Right lobe of liver (tissue), 6 donors: ENCODE measurements at regions not wholly inside any gene's neighbourhood (a gene's known extent, or its start where the extent isn't known, plus 50 kb on each side); places are given as distances from the start of the nearest gene placed in this dataset.

Experiments used
- ATAC-seq, 4 donors: fragments of 200-7000 bp; cut with Tn5 transposase; one replicate each; pipeline ENCODE4 v1.9.1; 2020; ENCODE audit warnings: mild to moderate bottlenecking in 4 of 4, moderate library complexity in 4 of 4
- DNase-seq, 3 donors: peaks; one replicate each; pipeline ENCODE4 v3.0.0-alpha.2; 2020
- H3K27ac ChIP-seq, 3 donors: fragments of 200-600 bp; one replicate each; pipeline ENCODE4 v1.8.0; 2022
- H3K27me3 ChIP-seq, 2 donors: fragments of 200-600 bp; one replicate each; pipeline ENCODE4 v1.8.0; 2022
- H3K36me3 ChIP-seq, 4 donors: fragments of 200-600 bp; sonication (generic) in 1 of 4; one replicate each; pipeline versions ENCODE4 v1.5.1 to v1.8.0; 2017 to 2022; ENCODE audit warnings: control low read depth in 1 of 4
- H3K4me1 ChIP-seq, 4 donors: fragments of 200-600 bp; sonication (generic) in 1 of 4; one replicate each; pipeline versions ENCODE4 v1.5.1 to v1.8.0; 2017 to 2022; ENCODE audit warnings: control low read depth in 1 of 4
- H3K4me3 ChIP-seq, 3 donors: fragments of 200-600 bp; one replicate each; pipeline ENCODE4 v1.8.0; 2022
- H3K9me3 ChIP-seq, 4 donors: fragments of 200-600 bp; sonication (generic) in 1 of 4; one replicate each; pipeline versions ENCODE4 v1.5.1 to v1.8.0; 2017 to 2022; ENCODE audit warnings: control low read depth in 1 of 4
- POLR2A ChIP-seq: fragments of 450-650 bp; IDR thresholded peaks from one replicate; pipeline ENCODE4 v1.6.1; 2017; ENCODE audit warnings: antibody characterized with exemption, mild to moderate bottlenecking
- WGBS: methylation state at CpG from one replicate; pipeline ENCODE4 v1.1.6; 2018; ENCODE audit warnings: low coverage, low lambda C conversion rate; ENCODE audit not compliant: insufficient coverage; ENCODE audit errors: missing lambda C conversion rate; 5-methylcytosine and 5-hydroxymethylcytosine counted together
- intact Hi-C, 2 donors: fragments of 100-400 bp; cut with DNase I; formaldehyde crosslinking; loops; one replicate each; pipeline versions ENCODE4 v1.11.2 to v1.14.1; 2022
- TF ChIP-seq, protein P1 (sequence below), 4 donors: fragments of 200-600 bp in 3 of 4; fragments of 450-650 bp in 1 of 4; IDR thresholded peaks; one replicate each; pipeline versions ENCODE4 v1.5.1 to v1.8.0; 2016 to 2022; ENCODE audit warnings: antibody characterized with exemption in 4 of 4, mild to moderate bottlenecking in 2 of 4
- donor health status: DM: no; HTN: yes; CAD: no.
- donor health status: DM: no; HTN: no; CAD: no.
- donor health status: DM: no; HTN: no; CAD: no.
- donor health status: DM: no; HTN: yes; CAD: no.
- donor health status: DM: no; HTN: yes; CAD: no.

DNA sequence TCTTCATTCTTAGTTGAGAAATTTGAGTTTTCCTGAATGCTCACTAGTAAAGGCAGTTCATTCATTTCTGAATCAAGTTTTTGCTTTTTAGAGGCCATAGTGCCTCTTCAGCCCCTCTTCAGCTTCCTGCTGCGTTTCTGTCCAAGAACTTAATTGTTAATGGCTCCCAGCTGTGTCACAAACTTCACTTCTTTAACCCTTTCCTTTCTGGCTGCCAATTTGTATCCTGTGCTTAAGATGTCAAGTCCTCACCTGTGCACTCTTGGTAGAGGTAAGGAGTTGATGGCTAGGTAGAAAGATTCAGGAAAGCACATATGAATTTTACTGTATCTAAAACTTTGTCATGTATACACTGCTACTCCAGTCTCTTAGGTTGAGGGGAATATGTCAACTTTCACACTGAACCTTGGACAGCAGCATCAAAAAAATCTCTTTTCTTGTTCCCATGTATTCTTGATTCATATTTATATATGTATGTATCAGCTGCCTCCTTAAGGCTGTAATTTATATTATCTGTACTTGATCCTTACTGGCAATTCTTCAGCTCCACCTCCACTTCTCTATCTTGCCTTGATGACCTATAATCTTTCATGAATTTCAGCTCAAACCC, 612.8 kb downstream of the LMO4 start:
- DNase-seq (no peak), ATAC-seq (no peak)
- Histone ChIP-seq H3K4me1 (no peaks in the 10 kb centered on the region), H3K36me3 (no peaks in the 10 kb centered on the region), H3K9me3 (no peaks in the 10 kb centered on the region), H3K27me3 (no peaks in the 10 kb centered on the region), H3K4me3 (no peak overlapping the region), H3K27ac (no peak overlapping the region)
- WGBS: 20% methylated on average over 1 of the region's 1 CpG
- intact Hi-C loops: no loop called here
- no peak for TF ChIP-seq POLR2A
- TF ChIP-seq, protein P1, sequence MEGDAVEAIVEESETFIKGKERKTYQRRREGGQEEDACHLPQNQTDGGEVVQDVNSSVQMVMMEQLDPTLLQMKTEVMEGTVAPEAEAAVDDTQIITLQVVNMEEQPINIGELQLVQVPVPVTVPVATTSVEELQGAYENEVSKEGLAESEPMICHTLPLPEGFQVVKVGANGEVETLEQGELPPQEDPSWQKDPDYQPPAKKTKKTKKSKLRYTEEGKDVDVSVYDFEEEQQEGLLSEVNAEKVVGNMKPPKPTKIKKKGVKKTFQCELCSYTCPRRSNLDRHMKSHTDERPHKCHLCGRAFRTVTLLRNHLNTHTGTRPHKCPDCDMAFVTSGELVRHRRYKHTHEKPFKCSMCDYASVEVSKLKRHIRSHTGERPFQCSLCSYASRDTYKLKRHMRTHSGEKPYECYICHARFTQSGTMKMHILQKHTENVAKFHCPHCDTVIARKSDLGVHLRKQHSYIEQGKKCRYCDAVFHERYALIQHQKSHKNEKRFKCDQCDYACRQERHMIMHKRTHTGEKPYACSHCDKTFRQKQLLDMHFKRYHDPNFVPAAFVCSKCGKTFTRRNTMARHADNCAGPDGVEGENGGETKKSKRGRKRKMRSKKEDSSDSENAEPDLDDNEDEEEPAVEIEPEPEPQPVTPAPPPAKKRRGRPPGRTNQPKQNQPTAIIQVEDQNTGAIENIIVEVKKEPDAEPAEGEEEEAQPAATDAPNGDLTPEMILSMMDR (IDR thresholded peaks at IDR 0.05): no peak

DNA sequence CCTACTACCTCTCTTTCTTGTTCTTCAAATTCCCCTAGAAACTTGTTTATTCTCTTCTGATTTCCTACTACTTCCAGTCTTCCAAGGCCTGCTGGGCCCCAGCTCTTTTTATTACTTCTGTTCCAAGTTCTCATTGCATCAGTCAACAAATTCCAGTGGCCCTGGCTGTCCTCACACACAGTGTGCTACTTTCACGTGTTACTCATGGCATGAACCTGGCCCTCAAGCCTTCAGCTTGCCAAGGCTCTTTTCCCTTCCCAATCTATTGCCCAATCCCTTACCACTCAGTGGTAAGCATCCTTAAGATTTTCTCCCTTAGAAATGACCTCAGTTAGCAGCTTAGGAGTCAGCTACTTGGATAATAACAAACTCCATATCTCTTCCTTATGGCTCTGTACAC, 613.5 kb downstream of the LMO4 start:
- no peaks in the 10 kb centered on the region for H3K9me3 ChIP-seq
- intact Hi-C loops: no loop called here
- ATAC-seq: peak in 2 of 4 donors; percentile 21 to 52
- H3K27me3 ChIP-seq: no peaks in the 10 kb centered on the region
- H3K36me3 ChIP-seq: no peaks in the 10 kb centered on the region
- no peak overlapping the region for H3K4me3 ChIP-seq
- H3K4me1 ChIP-seq: no peaks in the 10 kb centered on the region
- TF ChIP-seq, protein P1 (IDR thresholded peaks at IDR 0.05): no peak
- no peak for TF ChIP-seq POLR2A
- no peak for DNase-seq
- 35% methylated on average over 1 of the region's 1 CpG for WGBS
- no peak overlapping the region for H3K27ac ChIP-seq

DNA sequence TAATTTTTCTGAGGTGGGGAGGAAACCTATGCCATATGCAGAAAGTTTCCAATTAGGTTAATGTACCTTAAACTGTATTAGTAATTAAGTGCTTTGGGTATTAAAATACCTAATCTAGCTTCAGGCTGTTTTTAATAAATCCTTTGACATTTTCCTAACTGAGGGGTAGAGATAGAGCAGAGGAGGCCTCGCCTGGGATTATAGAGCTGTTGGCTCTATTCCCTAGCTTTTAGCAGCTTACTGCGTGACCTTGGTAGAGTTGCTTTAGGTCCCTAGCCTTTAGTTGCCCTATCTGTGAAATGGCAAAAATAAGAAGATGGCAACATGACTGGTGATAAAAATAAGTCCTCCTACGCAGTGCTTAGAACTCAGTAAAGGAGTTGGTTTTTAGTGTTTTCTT, 621.0 kb downstream of the LMO4 start:
- TF ChIP-seq, protein P1 (IDR thresholded peaks at IDR 0.05): no peak
- no peak for TF ChIP-seq POLR2A
- intact Hi-C loops: loop anchor here in 1 of 2 donors (10.0 kb wide), 1 partner anchor 655 kb away; no protein-coding TSS in a partner anchor
- H3K9me3 ChIP-seq: no peaks in the 10 kb centered on the region
- no peaks in the 10 kb centered on the region for H3K27me3 ChIP-seq
- no peak overlapping the region for H3K4me3 ChIP-seq
- ATAC-seq (no peak), DNase-seq (no peak)
- WGBS: 41% methylated on average over 3 of the region's 3 CpGs
- no peaks in the 10 kb centered on the region for H3K36me3 ChIP-seq
- no peaks in the 10 kb centered on the region for H3K4me1 ChIP-seq
- no peak overlapping the region for H3K27ac ChIP-seq

DNA sequence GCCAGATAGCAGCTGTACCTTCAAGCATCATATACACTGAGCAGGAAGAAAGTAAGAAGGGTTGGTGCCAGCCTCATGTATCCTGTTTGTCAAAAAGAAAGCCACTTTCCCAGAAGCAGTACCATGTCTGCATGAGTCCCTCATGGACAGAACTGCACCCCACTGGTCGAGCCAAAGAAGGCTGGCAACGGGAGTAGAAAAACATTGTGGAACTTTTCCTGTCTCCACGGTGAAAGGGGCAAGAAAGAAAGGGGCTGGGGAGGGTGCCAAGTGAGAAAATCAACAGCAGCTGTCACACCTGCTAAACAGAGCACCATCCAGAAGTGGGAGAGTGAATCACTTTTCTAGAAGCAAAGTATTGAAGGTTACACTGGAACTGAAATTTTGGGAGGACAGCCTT, 621.7 kb downstream of the LMO4 start:
- DNase-seq: no peak
- Histone ChIP-seq H3K4me3 (no peak overlapping the region), H3K36me3 (no peaks in the 10 kb centered on the region), H3K27me3 (no peaks in the 10 kb centered on the region), H3K9me3 (no peaks in the 10 kb centered on the region), H3K27ac (no peak overlapping the region), H3K4me1 (no peaks in the 10 kb centered on the region)
- intact Hi-C loops: loop anchor here in 1 of 2 donors (10.0 kb wide), 1 partner anchor 656 kb away; no protein-coding TSS in a partner anchor
- no peak for ATAC-seq
- TF ChIP-seq, protein P1 (IDR thresholded peaks at IDR 0.05): no peak
- TF ChIP-seq POLR2A: no peak
- 36% methylated on average over 3 of the region's 3 CpGs for WGBS
